Breast epithelium (tissue), 3 donors: ENCODE measurements at regions not wholly inside any gene's neighbourhood (a gene's known extent, or its start where the extent isn't known, plus 50 kb on each side); places are given as distances from the start of the nearest gene placed in this dataset.

Source experiments
- POLR2A ChIP-seq: fragments of 450-650 bp; IDR thresholded peaks from one replicate; pipeline ENCODE4 v1.6.1; 2016; ENCODE audit warnings: antibody characterized with exemption, mild to moderate bottlenecking, moderate library complexity
- POLR2AphosphoS5 ChIP-seq, 3 donors: sonication (generic); formaldehyde crosslinking; IDR thresholded peaks; one replicate each; pipeline ENCODE4 v1.6.1; 2017; ENCODE audit warnings: antibody characterized with exemption in 3 of 3
- TF ChIP-seq, protein P1 (sequence below), 3 donors: fragments of 450-650 bp; IDR thresholded peaks; one replicate each; pipeline ENCODE4 v1.5.1; 2016 to 2017; ENCODE audit warnings: antibody characterized with exemption in 3 of 3, mild to moderate bottlenecking in 3 of 3, moderate library complexity in 3 of 3

DNA sequence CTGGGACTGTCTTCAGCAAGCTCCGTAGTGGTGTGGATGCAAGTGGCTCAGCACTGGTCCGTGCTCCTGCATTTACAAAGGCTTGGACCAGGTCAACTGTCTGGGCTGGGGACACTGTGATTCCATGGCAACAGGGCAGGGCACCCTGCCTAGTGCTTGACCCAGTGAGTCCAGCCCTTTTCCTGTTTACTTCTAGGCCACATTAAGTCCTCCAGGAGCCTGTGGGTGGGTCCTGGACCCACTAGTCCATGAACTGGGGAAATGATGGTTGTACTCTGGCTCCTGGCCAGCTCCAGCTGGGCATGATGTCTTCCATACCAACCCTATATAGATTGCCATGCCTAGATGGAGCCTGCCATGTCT is 152.0 kb downstream of the RPS24 start:
- TF ChIP-seq, protein P1, sequence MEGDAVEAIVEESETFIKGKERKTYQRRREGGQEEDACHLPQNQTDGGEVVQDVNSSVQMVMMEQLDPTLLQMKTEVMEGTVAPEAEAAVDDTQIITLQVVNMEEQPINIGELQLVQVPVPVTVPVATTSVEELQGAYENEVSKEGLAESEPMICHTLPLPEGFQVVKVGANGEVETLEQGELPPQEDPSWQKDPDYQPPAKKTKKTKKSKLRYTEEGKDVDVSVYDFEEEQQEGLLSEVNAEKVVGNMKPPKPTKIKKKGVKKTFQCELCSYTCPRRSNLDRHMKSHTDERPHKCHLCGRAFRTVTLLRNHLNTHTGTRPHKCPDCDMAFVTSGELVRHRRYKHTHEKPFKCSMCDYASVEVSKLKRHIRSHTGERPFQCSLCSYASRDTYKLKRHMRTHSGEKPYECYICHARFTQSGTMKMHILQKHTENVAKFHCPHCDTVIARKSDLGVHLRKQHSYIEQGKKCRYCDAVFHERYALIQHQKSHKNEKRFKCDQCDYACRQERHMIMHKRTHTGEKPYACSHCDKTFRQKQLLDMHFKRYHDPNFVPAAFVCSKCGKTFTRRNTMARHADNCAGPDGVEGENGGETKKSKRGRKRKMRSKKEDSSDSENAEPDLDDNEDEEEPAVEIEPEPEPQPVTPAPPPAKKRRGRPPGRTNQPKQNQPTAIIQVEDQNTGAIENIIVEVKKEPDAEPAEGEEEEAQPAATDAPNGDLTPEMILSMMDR (IDR thresholded peaks at IDR 0.05): no peak
- no peak for TF ChIP-seq POLR2A
- no peak for TF ChIP-seq POLR2AphosphoS5 (IDR thresholded peaks at IDR 0.05)
